ENCODE measurements at regions not wholly inside any gene's neighbourhood (a gene's known extent, or its start where the extent isn't known, plus 50 kb on each side); places are given as distances from the start of the nearest gene placed in this dataset.

- ChIA-PET CTCF (interaction anchor here (0.9 kb wide), 1 partner anchor 9 kb away, joined by 3 read pairs; no protein-coding TSS in a partner anchor), POLR2A (no interaction called here)
- Histone ChIP-seq H3K79me2 (ENCODE audit: insufficient read depth) (no peaks in the 10 kb centered on the region), H3K4me2 (no peak overlapping the region), H3K4me3 (ENCODE audit: low read depth in 2 of 2, low read length in 1 of 2) (no peak overlapping the region), H3K27me3 (ENCODE audit: insufficient read depth) (no peaks in the 10 kb centered on the region; the same call in 1 of the 2 replicates), H2AFZ (ENCODE audit: low read depth) (no peak overlapping the region), H3K36me3 (replicated peaks in 1 of 2; ENCODE audit: control insufficient read depth in 1 of 2, insufficient read depth in 2 of 2, low read length in 1 of 2) (no peaks in the 10 kb centered on the region), H3K9me2 (no peaks in the 10 kb centered on the region), H3K4me1 (ENCODE audit: control insufficient read depth in 1 of 2, insufficient read depth in 2 of 2, low read depth in 1 of 2, low read length in 1 of 2) (no peaks in the 10 kb centered on the region), H4K20me1 (ENCODE audit: insufficient read depth) (no peaks in the 10 kb centered on the region), H3K9me3 (no peaks in the 10 kb centered on the region), H3K27ac (ENCODE audit: low read depth in 2 of 2, low read length in 1 of 2) (no peak overlapping the region), H3F3A (replicated peaks; ENCODE audit: insufficient read depth) (no peaks in the 10 kb centered on the region), H3K9ac (no peak overlapping the region)
- 28% methylated on average over 11 of the region's 11 CpGs for WGBS (ENCODE audit: low lambda C conversion rate)
- no peak for TF ChIP-seq IRF3 (IDR thresholded peaks at IDR 0.05; ENCODE audit: low read depth, low read length)
- TF ChIP-seq RFX5 (IDR thresholded peaks at IDR 0.05; ENCODE audit: low read length) = no peak
- TF ChIP-seq PBX3 (IDR thresholded peaks at IDR 0.05) = no peak
- TF ChIP-seq CHD2 (IDR thresholded peaks at IDR 0.05; ENCODE audit: low read length, partially characterized antibody) = no peak
- TF ChIP-seq TCF12 (IDR thresholded peaks at IDR 0.05) = no peak
- TF ChIP-seq JUND (IDR thresholded peaks at IDR 0.05) = no peak
- no peak for TF ChIP-seq FOXJ3 (CRISPR knock-in tag; IDR thresholded peaks at IDR 0.05)
- TF ChIP-seq TAF1 (IDR thresholded peaks at IDR 0.05; ENCODE audit: borderline replicate concordance, low read depth, low read length) = no peak
- no peak for TF ChIP-seq USF1 (IDR thresholded peaks at IDR 0.05; ENCODE audit: borderline replicate concordance, low read depth)
- TF ChIP-seq SMC3 (IDR thresholded peaks at IDR 0.05; ENCODE audit: low read depth, low read length) = no peak
- TF ChIP-seq SIN3A (IDR thresholded peaks at IDR 0.05; ENCODE audit: borderline replicate concordance, low read depth, low read length) = no peak
- no peak for DNase-seq
Observed at GRCh38 chr16:82459580-82460256, 167.1 kb upstream of the CDH13 start.

- peaks cover 19% of the 10 kb centered on the region; the same call in 1 of the 2 replicates for H3K27me3 ChIP-seq (ENCODE audit: insufficient read depth)
- 16% methylated on average over 3 of the region's 4 CpGs for WGBS (ENCODE audit: low lambda C conversion rate)
- no peaks in the 10 kb centered on the region for H3K9me3 ChIP-seq
- ChIA-PET POLR2A (interaction anchor here (0.7 kb wide), 1 partner anchor 193 kb away, joined by 3 read pairs; no protein-coding TSS in a partner anchor), CTCF (interaction anchor here (0.6 to 3.4 kb wide), 45 partner anchors 8 to 603 kb away, joined by 3 to 56 read pairs (median 5); no protein-coding TSS in a partner anchor)
- no peak overlapping the region for H3K27ac ChIP-seq (ENCODE audit: low read depth in 2 of 2, low read length in 1 of 2)
- H3K36me3 ChIP-seq (replicated peaks in 1 of 2; ENCODE audit: control insufficient read depth in 1 of 2, insufficient read depth in 2 of 2, low read length in 1 of 2) = no peaks in the 10 kb centered on the region
- no peaks in the 10 kb centered on the region for H3K4me1 ChIP-seq (ENCODE audit: control insufficient read depth in 1 of 2, insufficient read depth in 2 of 2, low read depth in 1 of 2, low read length in 1 of 2)
- peak; percentile 69 for DNase-seq
- H3K9ac ChIP-seq = no peak overlapping the region
- H3K4me2 ChIP-seq = no peak overlapping the region
- no peak for TF ChIP-seq FOXJ3 (CRISPR knock-in tag; IDR thresholded peaks at IDR 0.05)
- no peak for TF ChIP-seq CHD2 (IDR thresholded peaks at IDR 0.05; ENCODE audit: low read length, partially characterized antibody)
- TF ChIP-seq SMC3 (IDR thresholded peaks at IDR 0.05; ENCODE audit: low read depth, low read length) = peak; percentile 73
- TF ChIP-seq NRF1 (IDR thresholded peaks at IDR 0.05; ENCODE audit: low read depth, low read length) = no peak
- no peak for TF ChIP-seq GATA2 (CRISPR knock-in tag; IDR thresholded peaks at IDR 0.05)
- no peak for TF ChIP-seq EP300 (IDR thresholded peaks at IDR 0.05; ENCODE audit: borderline replicate concordance in 1 of 2, low read depth in 1 of 2, low read length in 1 of 2)
- no peak for TF ChIP-seq SIN3A (IDR thresholded peaks at IDR 0.05; ENCODE audit: borderline replicate concordance, low read depth, low read length)
- TF ChIP-seq CTCF (IDR thresholded peaks at IDR 0.05) = peak; percentile 76
- peak; percentile 71 for TF ChIP-seq RAD21 (IDR thresholded peaks at IDR 0.05; ENCODE audit: low read length)
- no peaks in the 10 kb centered on the region for H4K20me1 ChIP-seq (ENCODE audit: insufficient read depth)
- no peak overlapping the region for H2AFZ ChIP-seq (ENCODE audit: low read depth)
- H3K79me2 ChIP-seq (ENCODE audit: insufficient read depth) = no peaks in the 10 kb centered on the region
- H3K9me2 ChIP-seq = no peaks in the 10 kb centered on the region
- H3K4me3 ChIP-seq (ENCODE audit: low read depth in 2 of 2, low read length in 1 of 2) = no peak overlapping the region; a peak in 1 of 4 replicates
- H3F3A ChIP-seq (replicated peaks; ENCODE audit: insufficient read depth) = no peaks in the 10 kb centered on the region
Observed at GRCh38 chr16:82456683-82457082, 170.1 kb upstream of the CDH13 start.

All from SK-N-SH (cell line).